IMR-90 (cell line): ENCODE measurements at regions not wholly inside any gene's neighbourhood (a gene's known extent, or its start where the extent isn't known, plus 50 kb on each side); places are given as distances from the start of the nearest gene placed in this dataset.

Source experiments
- ATAC-seq: fragments of 200-7000 bp; cut with Tn5 transposase; 2 replicates; pipeline ENCODE4 v1.9.1; 2020; ENCODE audit warnings: low read depth, mild to moderate bottlenecking, moderate library complexity
- BruUV-seq: library from RNA; stranded (reverse); fragments of 400-500 nt; replicated peaks from 2 replicates; lab custom pipeline; 2021; lab: Mats Ljungman, UMichigan
- CTCF ChIA-PET: fragments of 300-600 bp; formaldehyde crosslinking; extraction: SDS; loops from one replicate; lab custom pipeline; 2021; ENCODE audit warnings: antibody characterized with exemption; lab: Yijun Ruan, JAX
- POLR2A ChIA-PET: fragments of 300-600 bp; sonication (Branson Sonifier 250); formaldehyde crosslinking; loops from one replicate; lab custom pipeline; 2022; ENCODE audit warnings: antibody characterized with exemption; ENCODE audit not compliant: unreplicated experiment; lab: Charles Lee
- DNase-seq: peaks from one replicate; pipeline ENCODE4 v3.0.0; 2013
- H2AFZ ChIP-seq: replicated peaks from 2 replicates; pipeline ENCODE3; 2013; ENCODE audit warnings: low read length, mild to moderate bottlenecking; ENCODE audit not compliant: poor library complexity
- H2AK5ac ChIP-seq: 2 replicates; pipeline ENCODE4 v1.6.1; 2013; ENCODE audit warnings: low read depth, low read length, inconsistent platforms
- H2AK9ac ChIP-seq: replicated peaks from 2 replicates; pipeline ENCODE3; 2013; ENCODE audit warnings: mild to moderate bottlenecking, low read depth, low read length, moderate library complexity; ENCODE audit not compliant: poor library complexity
- H2BK120ac ChIP-seq: 2 replicates; pipeline ENCODE4 v1.6.1; 2013; ENCODE audit warnings: low read depth, low read length, inconsistent platforms
- H2BK15ac ChIP-seq: 3 replicates; pipeline ENCODE4 v1.6.1; 2013; ENCODE audit warnings: low read depth, low read length, inconsistent platforms
- H2BK20ac ChIP-seq: 2 replicates; pipeline ENCODE4 v1.6.1; 2013; ENCODE audit warnings: low read depth, mild to moderate bottlenecking, inconsistent platforms, low read length, moderate library complexity
- H2BK5ac ChIP-seq: 2 replicates; pipeline ENCODE4 v1.6.1; 2013; ENCODE audit warnings: mild to moderate bottlenecking, low read depth, low read length, inconsistent platforms; ENCODE audit not compliant: poor library complexity, severe bottlenecking
- H3K14ac ChIP-seq: replicated peaks from 2 replicates; pipeline ENCODE4 v1.6.1; 2013; ENCODE audit warnings: low read depth, low read length, inconsistent platforms
- H3K18ac ChIP-seq: 2 replicates; pipeline ENCODE4 v1.6.1; 2013; ENCODE audit warnings: low read depth, low read length, control low read depth
- H3K23ac ChIP-seq: 2 replicates; pipeline ENCODE4 v1.6.1; 2013; ENCODE audit warnings: low read depth, low read length, inconsistent platforms
- H3K27ac ChIP-seq: 2 replicates; pipeline ENCODE4 v1.5.1; 2013; ENCODE audit warnings: mild to moderate bottlenecking, control low read depth, low read length; ENCODE audit not compliant: insufficient read depth
- H3K27me3 ChIP-seq: 2 replicates; pipeline ENCODE4 v1.6.1; 2013; ENCODE audit warnings: low read length; ENCODE audit not compliant: control insufficient read depth, insufficient read depth
- H3K36me3 ChIP-seq: 2 replicates; pipeline ENCODE4 v1.6.1; 2013; ENCODE audit warnings: low read length, mixed read lengths; ENCODE audit not compliant: control insufficient read depth, insufficient read depth
- H3K4ac ChIP-seq: 2 replicates; pipeline ENCODE4 v1.6.1; 2013; ENCODE audit warnings: low read depth, low read length, inconsistent platforms
- H3K4me1 ChIP-seq: 2 replicates; pipeline ENCODE4 v1.6.1; 2013; ENCODE audit warnings: low read length, mixed read lengths; ENCODE audit not compliant: control insufficient read depth, insufficient read depth
- H3K4me2 ChIP-seq: 2 replicates; pipeline ENCODE4 v1.6.1; 2013; ENCODE audit warnings: low read depth, mild to moderate bottlenecking, control low read depth, low read length, moderate library complexity
- H3K4me3 ChIP-seq: 2 replicates; pipeline ENCODE4 v1.5.1; 2013; ENCODE audit warnings: low read depth, mild to moderate bottlenecking, control low read depth, low read length, moderate library complexity; ENCODE audit not compliant: insufficient read depth
- H3K56ac ChIP-seq: 2 replicates; pipeline ENCODE4 v1.6.1; 2013; ENCODE audit warnings: low read length, inconsistent platforms; ENCODE audit not compliant: insufficient read depth; ENCODE audit errors: extremely low read depth
- H3K79me1 ChIP-seq, 2 experiments: 2 replicates each; pipeline ENCODE4 v1.6.1; 2013; ENCODE audit warnings: low read length in 2 of 2, inconsistent platforms in 1 of 2, low read depth in 1 of 2
- H3K9ac ChIP-seq: 2 replicates; pipeline ENCODE4 v1.6.1; 2013; ENCODE audit warnings: low read depth, low read length, control low read depth
- H3K9me1 ChIP-seq: 2 replicates; pipeline ENCODE4 v1.6.1; 2013; ENCODE audit warnings: low read length, inconsistent platforms; ENCODE audit not compliant: insufficient read depth
- H3K9me3 ChIP-seq: 2 replicates; pipeline ENCODE4 v1.6.1; 2013; ENCODE audit warnings: low read length; ENCODE audit not compliant: control insufficient read depth, insufficient read depth
- H4K20me1 ChIP-seq: 2 replicates; pipeline ENCODE4 v1.6.1; 2013; ENCODE audit warnings: low read length, inconsistent platforms; ENCODE audit not compliant: insufficient read depth
- H4K5ac ChIP-seq: 2 replicates; pipeline ENCODE4 v1.6.1; 2013; ENCODE audit warnings: mild to moderate bottlenecking, low read depth, low read length, control low read depth
- H4K8ac ChIP-seq, 2 experiments: 2 replicates each; pipeline ENCODE4 v1.6.1; 2013; ENCODE audit warnings: low read depth in 2 of 2, low read length in 2 of 2, control low read depth in 1 of 2, inconsistent platforms in 1 of 2
- H4K91ac ChIP-seq: 2 replicates; pipeline ENCODE4 v1.6.1; 2013; ENCODE audit warnings: low read depth, low read length, inconsistent platforms; ENCODE audit not compliant: insufficient read depth
- ELK1 ChIP-seq: fragments of 150-350 bp; IDR thresholded peaks from 2 replicates; pipeline ENCODE4 v1.6.1; 2016; ENCODE audit warnings: low read depth, mild to moderate bottlenecking, low read length, moderate library complexity, borderline replicate concordance
- MAZ ChIP-seq: IDR thresholded peaks from 2 replicates; pipeline ENCODE4 v1.6.1; 2012; ENCODE audit warnings: low read depth, mild to moderate bottlenecking, low read length, improper control_type of control experiment, moderate library complexity, borderline replicate concordance
- RAD21 ChIP-seq: IDR thresholded peaks from 2 replicates; pipeline ENCODE4 v1.6.1; 2012; ENCODE audit warnings: low read length, improper control_type of control experiment
- WGBS, 2 experiments: methylation state at CpG; one replicate each; pipeline versions ENCODE4 v1.1.5 to v1.1.7; 2013; ENCODE audit warnings: missing lambda C conversion rate in 2 of 2; ENCODE audit not compliant: insufficient read length in 1 of 2; ENCODE audit errors: extremely low coverage in 2 of 2; 5-methylcytosine and 5-hydroxymethylcytosine counted together
- dilution Hi-C: fragments of 300-500 bp; cut with HindIII; formaldehyde crosslinking; loops from one replicate; pipeline ENCODE4 v1.14.3; 2018; ENCODE audit warnings: low sequenced_read_pairs; ENCODE audit not compliant: unreplicated experiment
- in situ Hi-C: fragments of 300-500 bp; cut with MboI; formaldehyde crosslinking; loops from 3 replicates; pipeline ENCODE4 v1.14.3; 2019; ENCODE audit warnings: low sequenced_read_pairs, inconsistent platforms, mixed read lengths
- intact Hi-C: fragments of 100-400 bp; cut with micrococcal nuclease; formaldehyde crosslinking; loops from 2 replicates; pipeline ENCODE4 v1.10.0; 2022

GRCh38 chr1:30164693-30165092 is 558.7 kb downstream of the MATN1 start:
- H2BK5ac ChIP-seq: no peak overlapping the region
- no peak overlapping the region for H2AK9ac ChIP-seq
- no peak overlapping the region for H2BK120ac ChIP-seq
- TF ChIP-seq MAZ (no peak), ELK1 (no peak), RAD21 (no peak)
- ChIA-PET POLR2A (no interaction called here), CTCF (no interaction called here)
- H3K4me1 ChIP-seq: no peaks in the 10 kb centered on the region
- no peak overlapping the region for H2BK15ac ChIP-seq
- H2BK20ac ChIP-seq: no peak overlapping the region
- no peak overlapping the region for H3K14ac ChIP-seq
- no peaks in the 10 kb centered on the region for H4K20me1 ChIP-seq
- H3K36me3 ChIP-seq: no peaks in the 10 kb centered on the region
- ATAC-seq: no peak
- 88% methylated on average over 1 of the region's 4 CpGs; no CpG with 5 or more reads in 1 of the 2 experiments for WGBS, 2 experiments
- H3K4me2 ChIP-seq: no peak overlapping the region
- no peak overlapping the region for H3K27ac ChIP-seq
- no peaks in the 10 kb centered on the region for H3K79me1 ChIP-seq
- in situ Hi-C loops: no loop called here
- H3K18ac ChIP-seq: no peak overlapping the region
- intact Hi-C loops: no loop called here
- BruUV-seq: no TSS peak
- no peak overlapping the region for H4K5ac ChIP-seq
- no peak overlapping the region for H3K4me3 ChIP-seq
- no peak overlapping the region for H4K8ac ChIP-seq
- no peak overlapping the region for H3K9ac ChIP-seq
- H3K4ac ChIP-seq: no peak overlapping the region
- H3K27me3 ChIP-seq: no peaks in the 10 kb centered on the region; the same call in 1 of the 2 replicates
- H3K56ac ChIP-seq: no peak overlapping the region
- H3K9me1 ChIP-seq: no peaks in the 10 kb centered on the region
- no peaks in the 10 kb centered on the region for H3K9me3 ChIP-seq
- dilution Hi-C loops: no loop called here
- no peak for DNase-seq
- no peak overlapping the region for H2AK5ac ChIP-seq
- H4K91ac ChIP-seq: no peak overlapping the region
- no peak overlapping the region for H2AFZ ChIP-seq
- H3K23ac ChIP-seq: no peak overlapping the region
